Stimulated activated CD4-positive, alpha-beta T cell treated with anti-CD3 and anti-CD28 coated beads, TNF-alpha, amount 100 ng/mL, for 4 hours (primary cell): ENCODE measurements at regions not wholly inside any gene's neighbourhood (a gene's known extent, or its start where the extent isn't known, plus 50 kb on each side); places are given as distances from the start of the nearest gene placed in this dataset.
"Not testable (repeated sequence)": the region's sequence is repeated elsewhere in the genome, so short reads cannot be mapped to it uniquely, and the experiment has no call there.

Experiments used
- DNase-seq, 3 experiments: peaks; one replicate each; pipeline ENCODE4 v3.0.0-alpha.2; 2020; ENCODE audit warnings: low read depth in 3 of 3

DNA sequence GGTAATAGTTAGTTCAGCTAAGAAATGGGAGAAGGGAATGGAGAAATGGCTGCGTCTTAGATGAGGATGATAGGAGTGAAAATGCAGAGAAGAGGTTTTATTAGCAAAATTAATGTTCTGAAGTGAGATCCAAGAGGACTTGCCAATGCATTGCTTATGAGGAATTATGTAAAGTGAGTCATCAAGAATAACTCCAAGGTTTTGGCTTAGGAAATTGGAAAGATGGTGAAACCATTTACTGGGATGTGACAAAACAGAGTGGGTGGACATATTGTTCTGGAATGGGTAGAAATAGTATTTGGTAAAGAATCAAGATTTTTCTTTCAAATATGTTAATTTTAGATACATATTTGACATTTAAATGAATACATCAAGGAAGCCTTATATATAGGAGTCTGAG, 306.6 kb upstream of the CYRIA start:
- DNase-seq = no peak

DNA sequence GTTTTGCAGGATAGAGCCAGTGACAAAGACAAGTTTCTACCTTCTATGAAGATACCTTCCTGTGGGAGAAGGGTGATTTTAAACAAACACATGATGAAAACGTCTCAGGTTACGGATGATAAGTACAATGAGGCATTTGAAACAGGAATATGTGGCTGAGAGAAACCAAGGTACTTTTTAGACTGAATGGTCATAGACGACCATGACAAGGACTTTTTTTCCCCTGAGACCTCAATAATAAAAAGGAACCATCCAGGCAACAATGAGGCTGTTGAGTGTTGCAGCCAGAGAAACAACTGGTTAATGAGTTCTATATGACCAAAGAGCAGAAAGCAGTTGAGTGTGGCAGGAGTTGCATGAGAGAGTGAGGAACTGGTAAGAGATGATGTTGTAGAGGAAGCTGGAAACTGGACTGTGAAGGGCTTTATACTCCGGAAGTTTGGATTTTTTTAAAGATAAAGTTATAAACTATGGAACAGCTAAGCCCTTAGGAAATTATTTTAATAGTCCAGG, 306.1 kb upstream of the CYRIA start:
- DNase-seq = no peak

DNA sequence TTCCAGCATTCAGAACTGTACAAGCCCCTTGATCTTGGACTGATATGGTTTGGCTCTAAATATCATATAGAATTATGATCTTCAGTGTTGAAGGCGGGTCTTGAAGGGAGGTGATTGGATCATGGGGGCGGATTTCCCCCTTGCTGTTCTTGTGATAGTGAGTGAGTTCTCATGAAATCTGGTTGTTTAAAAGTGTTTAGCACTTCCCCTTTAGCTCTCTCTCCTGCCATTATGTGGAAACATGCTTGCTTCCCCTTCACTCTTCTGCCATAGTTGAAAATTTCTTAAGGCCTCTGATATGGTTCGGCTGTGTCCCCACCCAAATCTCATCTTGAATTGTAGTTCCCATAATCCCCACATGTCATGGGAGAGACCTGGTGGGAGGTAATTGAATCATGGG, 305.3 kb upstream of the CYRIA start:
- DNase-seq = not testable (repeated sequence)

DNA sequence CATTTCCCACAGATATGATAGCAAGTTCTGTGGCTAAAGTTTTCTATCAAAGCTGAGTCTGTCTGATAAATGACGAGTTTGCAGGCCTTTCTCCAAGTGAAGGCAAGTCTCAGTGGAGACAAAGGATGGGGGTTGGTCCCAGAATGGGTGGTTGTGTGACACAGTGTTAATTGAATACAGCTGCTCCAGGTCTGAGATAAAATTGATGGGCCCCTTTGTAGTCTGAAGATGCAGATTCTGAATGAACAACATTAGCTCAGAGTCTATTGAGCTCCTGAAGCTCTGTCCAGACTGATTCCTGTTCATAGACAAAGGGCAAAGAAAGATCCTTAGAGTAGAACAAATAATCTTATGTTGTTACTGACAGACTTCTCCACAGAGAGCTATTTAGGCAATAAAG, 296.9 kb upstream of the CYRIA start:
- DNase-seq = no peak

DNA sequence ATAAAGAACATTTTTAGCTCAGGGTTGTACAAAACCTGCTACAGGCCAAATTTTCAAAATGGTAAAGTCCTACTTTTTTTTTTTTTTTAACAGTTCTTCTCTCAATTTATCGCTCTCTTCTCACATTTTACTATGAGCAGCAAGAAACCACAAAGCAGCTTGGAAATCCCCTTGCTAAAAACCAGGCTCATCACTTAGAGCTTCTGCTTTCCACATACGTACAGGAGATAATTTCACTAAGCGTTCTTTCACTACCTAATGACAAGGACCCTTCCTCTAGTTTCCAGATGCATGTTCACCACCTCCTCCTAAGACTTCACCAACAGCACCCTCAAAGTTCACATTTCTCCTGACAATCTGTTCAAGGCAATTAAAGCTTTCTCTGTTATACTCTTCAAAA, 294.9 kb upstream of the CYRIA start:
- no peak for DNase-seq

DNA sequence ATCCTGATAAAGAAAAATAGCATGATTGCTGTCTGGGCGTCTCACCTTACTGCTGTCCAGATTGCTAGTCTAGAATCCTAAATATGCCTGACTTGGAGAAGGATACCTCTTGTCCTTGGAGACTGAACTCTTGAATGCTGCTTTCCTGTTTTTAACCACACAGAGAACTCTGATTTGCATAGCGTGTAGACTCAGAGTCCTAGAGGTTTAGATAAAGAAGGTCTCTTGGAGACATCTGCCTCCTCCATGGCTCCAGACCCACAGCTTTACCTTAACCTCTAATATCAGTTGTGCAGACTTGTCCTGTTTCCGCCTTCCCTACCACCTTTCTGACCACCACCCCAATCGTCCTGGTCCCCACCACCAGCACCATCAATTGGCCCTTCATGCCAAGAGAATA, 292.6 kb upstream of the CYRIA start:
- no peak for DNase-seq

DNA sequence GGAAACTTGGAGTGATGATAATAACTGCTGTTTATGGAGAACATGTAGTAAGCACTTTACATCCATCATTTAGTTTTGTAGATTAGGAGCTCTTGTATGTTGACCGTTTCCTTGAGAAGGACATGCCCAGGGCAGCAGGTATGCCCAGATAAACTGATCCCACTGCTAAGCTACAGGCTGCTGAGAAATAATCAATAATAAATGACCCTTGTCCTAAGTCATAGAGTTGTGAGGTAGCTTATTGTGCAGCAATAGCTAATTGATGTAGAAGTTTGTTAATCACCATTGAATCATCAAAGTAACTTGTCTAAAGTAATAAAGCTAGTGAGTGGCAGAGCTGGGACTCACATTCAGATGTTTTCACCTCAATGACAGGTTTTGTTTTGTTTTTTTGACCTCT, 287.2 kb upstream of the CYRIA start:
- no peak for DNase-seq

DNA sequence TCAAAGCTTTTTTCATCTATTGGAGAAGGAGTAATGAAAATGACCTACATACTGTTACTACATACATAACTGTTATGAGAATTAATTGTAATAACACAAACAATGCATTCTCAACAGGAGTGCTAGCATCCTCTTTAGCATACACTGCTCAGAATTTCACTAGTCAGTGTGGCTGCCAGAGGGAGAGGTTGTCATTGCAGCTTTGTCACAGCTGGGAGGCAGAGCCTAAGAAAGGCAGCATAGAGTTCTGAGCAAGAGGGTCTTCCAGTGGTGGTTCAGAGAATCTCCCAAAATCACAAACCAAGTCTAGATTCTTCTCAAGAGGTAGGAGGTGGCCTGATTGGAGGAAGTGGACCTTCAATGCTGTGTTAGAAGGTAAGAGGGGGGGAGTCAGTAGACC, 286.7 kb upstream of the CYRIA start:
- DNase-seq = no peak

DNA sequence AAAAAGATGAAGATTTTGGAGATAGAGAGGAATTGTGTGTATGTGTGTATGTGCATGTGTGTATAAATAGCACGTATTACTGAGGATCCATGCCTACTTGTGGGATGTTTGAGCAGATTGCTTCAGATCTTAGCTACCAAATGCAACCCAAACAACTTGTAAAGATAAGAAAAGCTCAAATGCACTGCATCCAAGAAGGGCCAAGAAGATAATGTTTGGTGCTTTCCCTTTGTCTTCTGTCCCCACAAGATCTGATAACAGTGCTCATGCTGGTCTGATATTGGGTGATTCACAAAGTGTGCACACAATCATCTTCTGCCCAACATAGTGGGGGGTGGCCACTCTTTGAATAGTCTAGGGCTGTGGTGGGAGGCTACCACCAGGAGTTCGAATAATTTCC, 284.8 kb upstream of the CYRIA start:
- no peak for DNase-seq

DNA sequence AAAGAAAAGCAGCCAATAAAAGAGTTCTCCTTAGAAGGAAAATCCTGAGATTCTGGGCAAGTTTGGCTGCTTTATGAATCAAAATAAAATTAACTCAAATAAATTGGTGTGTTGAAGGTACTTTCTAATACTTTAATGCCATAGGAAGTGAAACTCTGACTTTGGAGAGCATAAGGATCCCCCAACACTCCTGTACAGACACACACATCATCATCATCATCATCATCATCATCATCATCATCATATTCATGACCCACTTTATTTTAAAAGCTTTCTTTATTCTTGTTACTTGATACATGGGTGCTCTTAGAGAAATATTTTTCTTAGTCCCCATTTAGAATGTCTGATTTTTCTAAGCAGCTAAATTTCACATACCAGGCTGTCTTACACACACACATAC, 283.1 kb upstream of the CYRIA start:
- no peak for DNase-seq

DNA sequence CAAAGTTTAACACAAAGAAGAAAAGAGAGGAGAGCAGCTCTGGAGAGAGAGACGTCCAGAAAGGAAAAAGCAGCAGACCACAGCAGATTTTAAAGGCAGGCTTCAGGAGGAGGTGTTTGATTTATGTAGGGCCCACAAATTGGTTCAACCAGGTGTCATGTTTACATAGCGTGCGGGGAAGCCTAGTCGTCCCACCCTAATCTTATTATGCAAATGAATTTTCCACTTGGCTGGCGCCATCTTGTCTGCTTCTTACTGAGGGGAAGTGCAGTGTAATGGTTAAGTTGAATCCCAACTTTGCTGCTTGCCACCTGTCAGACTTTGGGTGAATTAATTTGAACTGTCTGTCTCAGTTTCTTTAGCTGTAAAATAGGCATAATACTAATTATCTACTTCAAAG, 282.4 kb upstream of the CYRIA start:
- no peak for DNase-seq

DNA sequence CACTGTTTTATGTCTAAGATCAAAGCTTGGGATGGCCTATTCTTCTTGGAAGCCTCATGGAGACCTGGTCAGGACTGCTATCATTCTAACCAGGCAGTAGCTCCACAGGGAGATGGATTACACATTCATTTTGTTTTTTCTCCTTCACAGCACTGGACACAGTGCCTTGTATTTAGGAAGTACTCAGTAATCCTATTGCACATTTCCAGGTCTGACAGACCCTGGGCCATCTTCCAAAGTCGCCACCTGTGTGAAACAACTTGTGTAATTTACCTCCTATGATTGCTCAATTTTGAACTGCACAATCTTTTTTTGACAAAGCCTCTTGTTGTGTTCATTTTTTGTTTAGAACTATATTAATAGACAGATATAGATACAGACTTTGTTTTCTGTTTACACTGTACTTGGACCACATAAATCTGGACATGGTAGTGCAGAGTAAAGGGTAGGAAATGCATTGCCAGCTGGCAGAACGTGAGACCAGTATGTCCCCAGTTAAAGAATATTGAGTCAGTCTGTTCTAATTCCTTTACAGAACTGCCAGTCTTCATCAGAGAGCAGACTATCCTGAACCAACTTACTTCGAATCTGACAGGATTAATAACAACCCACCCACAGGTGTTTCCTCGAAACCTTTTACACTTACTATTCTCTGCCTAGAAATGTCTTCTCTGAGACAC, 277.8 kb upstream of the CYRIA start:
- DNase-seq = no peak

DNA sequence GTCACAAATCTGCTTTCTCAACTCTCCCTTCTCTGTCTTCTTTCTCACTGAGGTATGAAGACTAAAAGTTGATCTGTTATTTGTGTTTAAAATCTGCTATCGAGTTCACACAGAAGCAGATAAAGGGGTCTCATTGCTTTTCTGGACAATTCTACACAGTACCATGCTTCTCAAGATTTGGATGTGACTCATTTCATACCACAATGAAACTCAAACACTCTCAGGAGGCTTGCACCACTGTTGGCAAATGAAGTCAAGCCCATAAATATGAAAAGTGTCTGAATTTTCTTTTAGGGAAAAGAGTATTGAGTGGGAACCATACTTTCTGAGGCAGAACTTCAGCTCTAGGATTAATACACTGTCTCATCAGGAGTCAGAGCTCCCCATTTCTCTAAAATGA, 274.6 kb upstream of the CYRIA start:
- DNase-seq = no peak

DNA sequence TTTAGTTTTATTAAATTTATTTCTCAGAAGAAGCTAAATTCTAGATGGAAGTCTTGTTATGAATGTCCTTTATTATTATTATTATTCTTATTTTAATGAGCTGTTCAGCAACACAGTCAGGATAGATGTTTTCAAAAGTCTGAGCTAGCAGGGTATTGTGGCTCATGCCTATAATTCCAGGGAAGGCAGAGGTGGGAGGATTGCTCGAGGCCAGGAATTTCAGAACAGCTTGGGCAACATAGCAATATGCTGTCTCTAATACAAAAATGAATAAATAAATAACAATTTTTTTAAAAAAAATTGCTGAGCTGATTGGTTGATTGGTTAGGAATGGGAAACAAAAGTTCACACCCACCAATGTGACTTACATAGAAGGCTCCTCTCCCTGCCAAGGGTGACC, 274.1 kb upstream of the CYRIA start:
- no peak for DNase-seq

DNA sequence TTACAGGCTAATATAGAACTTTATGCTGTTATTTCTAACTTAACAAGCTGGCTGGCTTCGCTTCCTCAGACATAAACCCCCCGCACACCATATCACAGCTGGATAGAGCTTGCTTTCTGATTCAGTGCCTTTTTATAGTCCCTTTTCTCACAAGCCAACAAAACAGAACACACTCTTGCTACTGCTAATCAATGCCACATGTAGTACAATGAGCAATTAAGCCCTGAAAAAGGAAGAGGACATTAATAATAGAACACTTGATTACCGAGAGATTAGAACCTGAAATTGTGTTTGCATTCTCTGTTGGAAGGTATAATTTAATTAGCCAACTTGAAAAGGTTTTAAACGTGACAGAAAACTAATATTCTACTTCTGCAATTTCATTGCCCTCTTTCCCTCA, 267.7 kb upstream of the CYRIA start:
- DNase-seq = no peak

DNA sequence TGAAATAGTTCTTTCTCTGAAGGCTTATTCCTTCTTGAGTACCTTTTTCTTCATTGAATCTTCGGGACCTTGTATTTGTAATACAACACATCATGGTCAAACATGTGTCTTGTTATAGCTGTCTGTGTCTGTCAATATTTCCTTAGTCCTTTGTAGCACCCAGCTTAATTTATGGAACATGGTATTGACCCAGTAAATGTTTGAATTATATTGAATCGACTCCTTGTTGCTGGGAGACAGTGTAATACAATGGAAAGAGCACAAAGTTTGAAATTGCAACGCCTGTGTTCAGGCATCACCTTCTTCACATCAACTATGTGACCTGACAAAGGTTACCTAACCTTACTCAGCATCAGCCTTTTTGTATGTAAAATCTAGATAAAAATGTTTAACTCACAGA, 267.2 kb upstream of the CYRIA start:
- no peak for DNase-seq

DNA sequence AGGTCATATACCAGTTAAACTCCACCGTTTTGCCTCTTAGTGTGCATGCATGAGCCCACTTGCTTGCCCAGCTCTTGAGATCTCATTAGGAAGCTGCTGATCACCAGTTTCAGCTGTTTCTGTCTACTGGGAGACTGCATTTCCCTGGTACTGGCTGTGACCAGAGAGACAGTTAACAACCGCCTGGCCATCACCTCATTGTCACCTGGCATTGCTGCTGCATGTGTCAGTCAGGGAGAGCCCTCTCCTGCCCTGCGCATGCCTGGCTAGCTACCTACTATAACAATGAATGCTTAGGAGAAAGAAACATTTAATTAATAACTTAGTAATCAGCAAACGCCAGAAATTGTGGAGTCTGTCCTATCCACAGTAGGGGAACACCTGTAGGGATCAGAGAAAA, 265.8 kb upstream of the CYRIA start:
- no peak for DNase-seq

DNA sequence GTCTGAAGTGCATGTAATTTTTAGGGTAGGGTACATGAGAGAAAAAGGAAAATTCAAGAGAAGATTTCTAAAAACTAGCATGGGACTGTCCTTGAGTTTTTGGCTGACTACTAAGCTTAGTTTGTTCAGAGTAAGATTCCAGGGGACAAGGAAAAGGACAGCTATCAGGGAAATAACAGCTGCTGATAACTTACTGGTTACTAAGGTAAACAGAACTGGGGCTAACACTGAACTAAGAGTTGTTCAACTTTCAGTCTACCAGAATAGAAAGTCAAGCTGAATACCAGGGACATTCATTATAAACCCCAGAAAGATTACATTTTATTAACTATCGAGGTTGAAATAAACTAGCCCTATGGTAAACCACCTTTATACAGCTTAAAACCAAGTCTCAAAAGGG, 261.8 kb upstream of the CYRIA start:
- DNase-seq = no peak

DNA sequence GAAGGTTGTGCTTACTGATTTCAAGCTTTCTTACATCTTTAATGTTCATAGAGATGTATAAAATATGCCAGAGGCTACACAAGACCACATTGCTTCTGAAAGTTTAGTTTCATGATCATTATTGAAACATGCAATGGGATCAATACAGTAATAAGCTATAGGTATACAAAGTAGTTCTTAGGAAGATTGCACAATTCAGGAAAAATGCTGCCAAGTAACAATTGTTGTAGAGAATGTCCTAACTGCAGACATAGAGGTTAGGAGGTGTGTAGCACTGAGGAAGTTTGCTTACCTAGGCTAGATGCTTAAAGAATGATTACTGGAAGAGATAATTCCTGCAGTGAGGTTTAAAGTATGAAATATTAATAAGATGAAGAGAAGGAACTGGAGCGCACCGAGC, 259.5 kb upstream of the CYRIA start:
- no peak for DNase-seq

DNA sequence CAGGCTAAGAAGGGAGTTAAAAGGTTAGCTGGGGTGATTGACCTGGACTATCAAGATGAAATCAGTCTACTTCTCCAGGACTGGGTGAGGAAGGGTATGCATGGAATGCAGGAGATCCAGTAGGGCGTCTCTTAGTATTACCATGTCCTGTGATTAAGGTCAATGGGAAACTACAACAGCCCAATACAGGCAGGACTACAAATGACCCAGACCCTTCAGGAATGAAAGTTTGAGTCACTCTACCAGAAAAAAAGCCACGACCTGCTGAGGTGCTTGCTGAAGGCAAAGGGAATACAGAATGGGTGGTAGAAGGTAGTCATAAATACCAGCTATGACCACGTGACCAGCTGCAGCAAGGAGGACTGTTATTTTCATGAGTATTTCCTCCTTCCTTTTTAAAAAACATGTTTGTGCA, 249.7 kb upstream of the CYRIA start:
- DNase-seq = not testable (repeated sequence)

DNA sequence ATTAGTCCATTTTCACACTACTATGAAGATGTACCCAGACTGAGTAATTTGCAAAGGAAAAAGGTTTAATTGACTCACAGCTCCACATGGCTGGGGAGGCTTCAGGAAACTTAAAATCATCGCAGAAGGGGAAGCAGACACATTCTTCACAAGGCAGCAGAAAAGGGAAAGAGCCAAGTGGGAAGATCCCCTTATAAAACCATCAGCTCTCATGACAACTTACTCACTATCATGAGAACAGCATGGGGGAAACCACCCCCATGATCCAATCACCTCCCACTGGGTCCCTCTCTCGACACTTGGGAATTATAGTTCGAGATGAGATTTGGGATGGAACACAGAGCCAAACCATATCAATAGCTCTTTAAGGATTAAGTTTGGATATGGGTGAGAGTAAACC, 246.1 kb upstream of the CYRIA start:
- no peak for DNase-seq

DNA sequence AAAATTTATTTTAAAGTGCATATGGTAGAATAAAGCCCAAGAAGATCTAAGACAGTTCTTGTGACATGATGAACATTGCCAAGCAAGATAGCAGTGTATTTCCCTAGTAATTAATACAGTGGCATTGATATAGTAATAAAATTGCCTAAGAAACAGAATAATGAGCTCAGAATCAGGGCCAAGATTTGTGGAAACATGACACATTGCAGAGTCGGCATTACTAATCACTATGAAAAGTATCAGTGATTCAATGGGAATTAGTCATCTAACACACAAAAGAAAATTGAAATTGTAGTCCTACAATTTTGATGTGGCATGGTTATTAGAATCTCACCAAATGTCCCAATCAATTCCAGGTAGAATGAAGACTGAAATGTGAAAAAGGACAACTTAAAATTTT, 243.0 kb upstream of the CYRIA start:
- no peak for DNase-seq

DNA sequence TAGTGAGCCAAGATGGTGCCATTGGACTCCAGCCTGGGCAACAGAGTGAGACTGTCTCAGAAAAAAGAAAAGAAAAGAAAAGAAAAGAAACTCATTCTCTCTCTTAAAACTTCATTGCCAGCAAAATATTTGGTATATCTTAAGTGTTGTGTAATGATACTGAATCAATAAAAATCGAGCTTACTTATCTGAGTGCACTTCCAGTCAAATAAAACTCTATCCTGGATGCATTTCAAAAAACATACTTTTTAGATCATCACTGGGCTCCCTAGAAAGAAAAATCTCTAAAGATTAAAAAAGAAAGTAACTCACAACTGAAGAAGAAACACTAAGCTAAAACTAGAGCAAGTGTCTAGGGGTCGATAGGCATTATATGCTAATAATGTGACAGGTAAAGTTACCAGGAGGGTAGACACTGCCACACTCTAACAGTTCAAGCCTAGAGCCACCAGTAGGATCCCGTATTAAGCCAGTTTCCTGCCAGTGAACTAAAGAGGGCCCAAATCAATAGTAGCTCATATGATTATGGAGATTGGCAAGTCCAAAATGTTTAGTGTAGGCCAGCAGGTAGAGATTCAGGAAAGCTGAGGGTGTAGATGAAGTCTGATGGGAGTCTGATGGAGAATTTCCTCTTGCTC, 242.1 kb upstream of the CYRIA start:
- DNase-seq = no peak

DNA sequence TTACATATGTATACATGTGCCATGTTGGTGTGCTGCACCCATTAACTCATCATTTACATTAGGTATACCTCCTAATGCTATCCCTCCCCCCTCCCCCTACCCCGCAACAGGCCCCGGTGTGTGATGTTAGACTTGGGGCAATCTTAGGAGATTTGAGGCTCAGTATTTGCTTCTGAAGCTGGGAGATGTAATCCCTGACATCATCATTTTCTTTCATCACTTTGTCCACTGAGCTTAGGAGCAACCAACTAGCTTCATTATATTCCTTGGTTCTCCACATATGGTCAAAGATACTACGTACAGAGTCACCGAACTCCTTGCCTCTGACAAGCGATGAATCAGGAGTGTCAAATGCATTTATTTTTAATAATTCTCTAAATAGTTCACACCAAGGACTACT, 239.7 kb upstream of the CYRIA start:
- not testable (repeated sequence) for DNase-seq
